Trophoblast cell (in vitro differentiated cells and primary cell): ENCODE measurements at regions not wholly inside any gene's neighbourhood (a gene's known extent, or its start where the extent isn't known, plus 50 kb on each side); places are given as distances from the start of the nearest gene placed in this dataset.

Experiments used
- DNase-seq, 2 donors: peaks; one replicate each; pipeline ENCODE4 v3.0.0-alpha.2; 2016
- H2AFZ ChIP-seq: 2 replicates; pipeline ENCODE4 v1.6.1; 2013; ENCODE audit warnings: low read length, moderate library complexity, mild to moderate bottlenecking; ENCODE audit not compliant: insufficient read depth, poor library complexity
- H2AK5ac ChIP-seq: 2 replicates; pipeline ENCODE4 v1.6.1; 2013; ENCODE audit warnings: mild to moderate bottlenecking, low read length
- H2BK120ac ChIP-seq: 2 replicates; pipeline ENCODE4 v1.6.1; 2013; ENCODE audit warnings: low read length, mild to moderate bottlenecking, moderate library complexity; ENCODE audit not compliant: insufficient read depth, poor library complexity
- H2BK12ac ChIP-seq: 2 replicates; pipeline ENCODE4 v1.6.1; 2013; ENCODE audit warnings: mild to moderate bottlenecking, low read length, moderate library complexity
- H2BK5ac ChIP-seq: 2 replicates; pipeline ENCODE4 v1.6.1; 2013; ENCODE audit warnings: low read length, low read depth, moderate library complexity, mild to moderate bottlenecking; ENCODE audit not compliant: poor library complexity
- H3K14ac ChIP-seq: 2 replicates; pipeline ENCODE4 v1.6.1; 2013; ENCODE audit warnings: mild to moderate bottlenecking, low read length
- H3K18ac ChIP-seq: 2 replicates; pipeline ENCODE4 v1.6.1; 2013; ENCODE audit warnings: mild to moderate bottlenecking, low read length
- H3K23ac ChIP-seq: 2 replicates; pipeline ENCODE4 v1.6.1; 2013; ENCODE audit warnings: low read length
- H3K27ac ChIP-seq: 2 replicates; pipeline ENCODE4 v1.5.1; 2013; ENCODE audit warnings: low read depth, mild to moderate bottlenecking, inconsistent platforms, low read length, moderate library complexity
- H3K27me3 ChIP-seq: 2 replicates; pipeline ENCODE4 v1.6.1; 2013; ENCODE audit warnings: inconsistent platforms, mild to moderate bottlenecking, low read length, moderate library complexity; ENCODE audit not compliant: insufficient read depth
- H3K36me3 ChIP-seq, 2 experiments: 1 replicate in 1 of 2; 2 replicates in 1 of 2; pipeline ENCODE4 v1.6.1; 2013; ENCODE audit warnings: low read length in 2 of 2, mild to moderate bottlenecking in 2 of 2, moderate library complexity in 1 of 2; ENCODE audit not compliant: insufficient read depth in 2 of 2, control insufficient read depth in 1 of 2
- H3K4ac ChIP-seq: 2 replicates; pipeline ENCODE4 v1.6.1; 2013; ENCODE audit warnings: low read depth, mild to moderate bottlenecking, low read length, moderate library complexity
- H3K4me1 ChIP-seq, 2 experiments: 1 replicate in 1 of 2; 2 replicates in 1 of 2; pipeline ENCODE4 v1.6.1; 2013; ENCODE audit warnings: low read length in 2 of 2, mild to moderate bottlenecking in 2 of 2, moderate library complexity in 1 of 2; ENCODE audit not compliant: insufficient read depth in 2 of 2, control insufficient read depth in 1 of 2
- H3K4me2 ChIP-seq: 2 replicates; pipeline ENCODE4 v1.6.1; 2013; ENCODE audit warnings: inconsistent platforms, mild to moderate bottlenecking, low read length, moderate library complexity
- H3K4me3 ChIP-seq: 2 replicates; pipeline ENCODE4 v1.5.1; 2013; ENCODE audit warnings: mild to moderate bottlenecking, low read depth, low read length, inconsistent platforms
- H3K79me1 ChIP-seq: one replicate; pipeline ENCODE4 v1.6.1; 2013; ENCODE audit warnings: low read length
- H3K79me2 ChIP-seq: 2 replicates; pipeline ENCODE4 v1.6.1; 2013; ENCODE audit warnings: low read length, mild to moderate bottlenecking; ENCODE audit not compliant: control insufficient read depth, insufficient read depth, poor library complexity
- H3K9ac ChIP-seq: 2 replicates; pipeline ENCODE4 v1.6.1; 2013; ENCODE audit warnings: mild to moderate bottlenecking, low read length
- H3K9me3 ChIP-seq: 2 replicates; pipeline ENCODE4 v1.6.1; 2013; ENCODE audit warnings: low read depth, mild to moderate bottlenecking, control low read depth, inconsistent platforms, low read length; ENCODE audit not compliant: insufficient read depth
- H4K12ac ChIP-seq: 2 replicates; pipeline ENCODE4 v1.6.1; 2013; ENCODE audit warnings: low read depth, mild to moderate bottlenecking, low read length, moderate library complexity
- H4K8ac ChIP-seq: 2 replicates; pipeline ENCODE4 v1.6.1; 2013; ENCODE audit warnings: low read depth, mild to moderate bottlenecking, low read length, moderate library complexity
- H4K91ac ChIP-seq: one replicate; pipeline ENCODE4 v1.6.1; 2013; ENCODE audit warnings: low read depth, mild to moderate bottlenecking, low read length, moderate library complexity
- WGBS: extraction: QIAGEN DNeasy Blood & Tissue Kit; methylation state at CpG from one replicate; pipeline ENCODE4 v1.1.7; 2013; ENCODE audit warnings: missing lambda C conversion rate; ENCODE audit not compliant: insufficient read length, insufficient coverage; ENCODE audit errors: extremely low coverage; 5-methylcytosine and 5-hydroxymethylcytosine counted together

GRCh38 chr6:23940466-23940865 lies 185.5 kb upstream of the NRSN1 start:
- H3K27ac ChIP-seq = no peak overlapping the region
- H3K79me2 ChIP-seq = no peaks in the 10 kb centered on the region
- no peak overlapping the region for H2BK5ac ChIP-seq
- no peak overlapping the region for H3K9ac ChIP-seq
- no peak overlapping the region for H2AFZ ChIP-seq
- H3K4me3 ChIP-seq = no peak overlapping the region
- no peak overlapping the region for H4K12ac ChIP-seq
- no peaks in the 10 kb centered on the region for H3K9me3 ChIP-seq
- no peak overlapping the region for H3K18ac ChIP-seq
- H2BK120ac ChIP-seq = no peak overlapping the region
- no peak for DNase-seq
- H3K4me1 ChIP-seq = peaks cover 0 to 2% of the 10 kb centered on the region in 2 experiments
- H2AK5ac ChIP-seq = no peak overlapping the region
- H4K8ac ChIP-seq = no peak overlapping the region
- H2BK12ac ChIP-seq = no peak overlapping the region
- no peak overlapping the region for H3K4ac ChIP-seq
- no peak overlapping the region for H3K14ac ChIP-seq
- no peaks in the 10 kb centered on the region for H3K79me1 ChIP-seq
- no peaks in the 10 kb centered on the region for H3K27me3 ChIP-seq
- H4K91ac ChIP-seq = no peak overlapping the region
- H3K23ac ChIP-seq = no peak overlapping the region
- no peaks in the 10 kb centered on the region for H3K36me3 ChIP-seq
- no peak overlapping the region for H3K4me2 ChIP-seq

- H4K12ac ChIP-seq = no peak overlapping the region
- H4K8ac ChIP-seq = no peak overlapping the region
- no peak overlapping the region for H2AK5ac ChIP-seq
- H3K9ac ChIP-seq = no peak overlapping the region
- no peak overlapping the region for H2BK12ac ChIP-seq
- no peak overlapping the region for H3K27ac ChIP-seq
- H2AFZ ChIP-seq = no peak overlapping the region
- H3K4me3 ChIP-seq = no peak overlapping the region
- no peaks in the 10 kb centered on the region for H3K4me1 ChIP-seq
- H3K9me3 ChIP-seq = no peaks in the 10 kb centered on the region
- no peaks in the 10 kb centered on the region for H3K79me2 ChIP-seq
- no peaks in the 10 kb centered on the region for H3K36me3 ChIP-seq
- no peak overlapping the region for H3K23ac ChIP-seq
- no peaks in the 10 kb centered on the region for H3K79me1 ChIP-seq
- H2BK120ac ChIP-seq = no peak overlapping the region
- H3K27me3 ChIP-seq = no peaks in the 10 kb centered on the region
- no peak overlapping the region for H4K91ac ChIP-seq
- H3K4me2 ChIP-seq = no peak overlapping the region
- H3K14ac ChIP-seq = no peak overlapping the region
- no CpG with 5 or more reads among the region's 2 CpGs for WGBS
- no peak overlapping the region for H3K4ac ChIP-seq
- H2BK5ac ChIP-seq = no peak overlapping the region
- H3K18ac ChIP-seq = no peak overlapping the region
- DNase-seq = no peak
These were observed 174.3 kb upstream of the NRSN1 start for GRCh38 chr6:23951691-23952090.

DNA sequence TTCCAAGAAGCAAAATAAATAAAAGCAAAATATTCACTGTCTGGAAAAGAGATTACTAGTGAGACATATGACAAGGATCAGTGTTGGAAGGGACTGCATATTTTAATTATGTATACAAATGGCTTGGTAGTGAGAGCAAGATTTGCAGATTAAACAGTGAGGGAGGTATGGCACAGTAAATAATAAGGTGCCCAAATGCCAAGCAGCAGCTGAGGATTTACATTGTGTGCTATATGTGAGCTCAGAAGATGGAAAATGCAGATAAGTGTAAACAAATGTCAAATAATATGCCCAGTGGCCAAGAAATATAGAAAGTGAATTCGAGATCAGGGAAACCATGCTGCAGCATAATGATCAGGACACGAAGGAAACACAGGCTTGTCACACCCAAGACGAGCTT lies 173.8 kb upstream of the NRSN1 start:
- no peak for DNase-seq
- WGBS = no CpG with 5 or more reads among the region's 3 CpGs
- Histone ChIP-seq H3K27ac (no peak overlapping the region), H2BK120ac (no peak overlapping the region), H3K36me3 (no peaks in the 10 kb centered on the region), H2AFZ (no peak overlapping the region), H3K4me2 (no peak overlapping the region), H2AK5ac (no peak overlapping the region), H3K23ac (no peak overlapping the region), H4K8ac (no peak overlapping the region), H3K4ac (no peak overlapping the region), H3K79me1 (no peaks in the 10 kb centered on the region), H4K91ac (no peak overlapping the region), H3K14ac (no peak overlapping the region), H4K12ac (no peak overlapping the region), H3K9ac (no peak overlapping the region), H3K9me3 (no peaks in the 10 kb centered on the region), H3K4me1 (no peaks in the 10 kb centered on the region), H3K79me2 (no peaks in the 10 kb centered on the region), H2BK5ac (no peak overlapping the region), H3K4me3 (no peak overlapping the region), H3K18ac (no peak overlapping the region), H3K27me3 (no peaks in the 10 kb centered on the region), H2BK12ac (no peak overlapping the region)

DNA sequence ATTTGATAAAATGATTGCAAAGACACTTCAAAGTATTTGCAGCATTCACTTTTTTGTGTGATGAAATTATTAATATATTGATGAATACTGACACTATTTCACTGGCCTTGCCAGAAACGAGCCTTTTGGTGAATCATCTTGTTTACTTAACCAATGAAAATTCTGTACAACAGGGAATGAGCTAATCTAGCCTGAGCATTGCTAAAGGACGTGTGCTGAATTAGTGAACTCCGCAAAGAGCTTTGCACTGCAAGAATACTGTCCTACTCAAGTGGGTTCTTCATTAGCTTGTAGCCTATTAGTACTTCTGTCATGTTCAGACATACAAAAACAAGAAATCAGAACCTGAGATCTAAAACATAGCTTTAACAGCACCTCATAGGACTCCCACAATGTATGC lies 172.0 kb upstream of the NRSN1 start:
- Histone ChIP-seq H2AK5ac (no peak overlapping the region), H3K27me3 (no peaks in the 10 kb centered on the region), H3K23ac (no peak overlapping the region), H4K91ac (no peak overlapping the region), H3K9ac (no peak overlapping the region), H4K8ac (no peak overlapping the region), H3K27ac (no peak overlapping the region), H3K79me2 (no peaks in the 10 kb centered on the region), H3K14ac (no peak overlapping the region), H3K36me3 (no peaks in the 10 kb centered on the region), H3K79me1 (no peaks in the 10 kb centered on the region), H3K4me3 (no peak overlapping the region), H4K12ac (no peak overlapping the region), H3K9me3 (no peaks in the 10 kb centered on the region), H2BK12ac (no peak overlapping the region), H2BK5ac (no peak overlapping the region), H3K4me2 (no peak overlapping the region), H3K4ac (no peak overlapping the region), H3K18ac (no peak overlapping the region), H2BK120ac (no peak overlapping the region), H2AFZ (no peak overlapping the region), H3K4me1 (no peaks in the 10 kb centered on the region)
- no peak for DNase-seq
- no CpG with 5 or more reads among the region's 3 CpGs for WGBS

DNA sequence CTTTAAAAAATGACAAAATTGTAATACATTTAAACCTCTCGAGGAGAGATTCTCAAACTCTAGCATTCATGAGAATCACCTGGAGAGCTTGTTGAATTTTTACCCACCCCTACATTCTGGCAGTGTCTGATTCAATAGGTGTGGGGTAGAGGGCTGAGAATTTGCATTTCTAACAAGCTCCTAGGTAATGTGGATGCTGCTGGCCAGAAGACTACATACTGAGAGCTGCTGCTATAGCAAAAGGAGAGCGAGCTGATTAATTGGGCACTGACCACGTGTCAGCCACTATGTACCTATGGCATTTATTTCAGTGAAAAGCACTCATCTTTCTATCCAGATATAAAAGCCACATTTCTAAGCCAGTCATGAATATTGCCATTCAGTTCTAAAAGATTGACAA lies 169.0 kb upstream of the NRSN1 start:
- H3K79me1 ChIP-seq = no peaks in the 10 kb centered on the region
- no peaks in the 10 kb centered on the region for H3K4me1 ChIP-seq
- no peak overlapping the region for H3K4ac ChIP-seq
- no peak overlapping the region for H3K18ac ChIP-seq
- no CpG with 5 or more reads among the region's 3 CpGs for WGBS
- H3K36me3 ChIP-seq = no peaks in the 10 kb centered on the region
- DNase-seq = no peak
- H3K79me2 ChIP-seq = no peaks in the 10 kb centered on the region
- H3K27ac ChIP-seq = no peak overlapping the region
- H3K4me3 ChIP-seq = no peak overlapping the region
- H3K14ac ChIP-seq = no peak overlapping the region
- no peak overlapping the region for H2AFZ ChIP-seq
- H4K91ac ChIP-seq = no peak overlapping the region
- H3K9me3 ChIP-seq = no peaks in the 10 kb centered on the region
- no peak overlapping the region for H3K9ac ChIP-seq
- H4K12ac ChIP-seq = no peak overlapping the region
- H3K4me2 ChIP-seq = no peak overlapping the region
- no peak overlapping the region for H3K23ac ChIP-seq
- H2BK5ac ChIP-seq = no peak overlapping the region
- no peaks in the 10 kb centered on the region for H3K27me3 ChIP-seq
- H2BK120ac ChIP-seq = no peak overlapping the region
- H2BK12ac ChIP-seq = no peak overlapping the region
- H4K8ac ChIP-seq = no peak overlapping the region
- H2AK5ac ChIP-seq = no peak overlapping the region
